ENCODE measurements at regions not wholly inside any gene's neighbourhood (a gene's known extent, or its start where the extent isn't known, plus 50 kb on each side); places are given as distances from the start of the nearest gene placed in this dataset.

GRCh38 chr13:104288496-104288895, 1222.3 kb upstream of the SLC10A2 start:
- in situ Hi-C loops (cut with MboI; ENCODE audit: low sequenced_read_pairs, unreplicated experiment): no loop called here
- TF ChIP-seq CTCF (IDR thresholded peaks at IDR 0.05; ENCODE audit: borderline replicate concordance, control extremely low read depth, extremely low read depth, insufficient read depth, missing control alignments): no peak
- DNase-seq (ENCODE audit: low spot score): no peak

GRCh38 chr13:104286566-104287290, 1220.5 kb upstream of the SLC10A2 start:
- in situ Hi-C loops (cut with MboI; ENCODE audit: low sequenced_read_pairs, unreplicated experiment): no loop called here
- no peak for TF ChIP-seq CTCF (IDR thresholded peaks at IDR 0.05; ENCODE audit: borderline replicate concordance, control extremely low read depth, extremely low read depth, insufficient read depth, missing control alignments)
- no peak for DNase-seq (ENCODE audit: low spot score)

GRCh38 chr13:104281910-104282309, 1215.7 kb upstream of the SLC10A2 start:
- in situ Hi-C loops (cut with MboI; ENCODE audit: low sequenced_read_pairs, unreplicated experiment): no loop called here
- DNase-seq (ENCODE audit: low spot score): no peak
- TF ChIP-seq CTCF (IDR thresholded peaks at IDR 0.05; ENCODE audit: borderline replicate concordance, control extremely low read depth, extremely low read depth, insufficient read depth, missing control alignments): no peak

- DNase-seq (ENCODE audit: low spot score): no peak
- no peak for TF ChIP-seq CTCF (IDR thresholded peaks at IDR 0.05; ENCODE audit: borderline replicate concordance, control extremely low read depth, extremely low read depth, insufficient read depth, missing control alignments)
- in situ Hi-C loops (cut with MboI; ENCODE audit: low sequenced_read_pairs, unreplicated experiment): no loop called here
Observed at GRCh38 chr13:104270731-104271130, 1204.5 kb upstream of the SLC10A2 start.

GRCh38 chr13:104267206-104267811, 1201.1 kb upstream of the SLC10A2 start:
- DNase-seq (ENCODE audit: low spot score): no peak
- no peak for TF ChIP-seq CTCF (IDR thresholded peaks at IDR 0.05; ENCODE audit: borderline replicate concordance, control extremely low read depth, extremely low read depth, insufficient read depth, missing control alignments)
- in situ Hi-C loops (cut with MboI; ENCODE audit: low sequenced_read_pairs, unreplicated experiment): no loop called here

- TF ChIP-seq CTCF (IDR thresholded peaks at IDR 0.05; ENCODE audit: borderline replicate concordance, control extremely low read depth, extremely low read depth, insufficient read depth, missing control alignments): no peak
- in situ Hi-C loops (cut with MboI; ENCODE audit: low sequenced_read_pairs, unreplicated experiment): no loop called here
- DNase-seq (ENCODE audit: low spot score): no peak
Observed at GRCh38 chr13:104256701-104257100, 1190.5 kb upstream of the SLC10A2 start.

Measured in GM13976 (cell line).